Activated T-cell treated with anti-CD3 and anti-CD28 coated beads, Interleukin-2, amount 50 U/mL, for 24 hours (primary cell): ENCODE measurements at regions not wholly inside any gene's neighbourhood (a gene's known extent, or its start where the extent isn't known, plus 50 kb on each side); places are given as distances from the start of the nearest gene placed in this dataset.
"Not testable (repeated sequence)": the region's sequence is repeated elsewhere in the genome, so short reads cannot be mapped to it uniquely, and the experiment has no call there.

Experiments
- DNase-seq: peaks from one replicate; pipeline ENCODE4 v3.0.0-alpha.2; 2020
- H3K27ac Mint-ChIP-seq: 2 replicates; pipeline ENCODE4 v1.8.0; 2020; ENCODE audit warnings: mild to moderate bottlenecking, mixed read lengths
- H3K27me3 Mint-ChIP-seq: 2 replicates; pipeline ENCODE4 v1.8.0; 2020; ENCODE audit warnings: mixed read lengths
- H3K36me3 Mint-ChIP-seq: 2 replicates; pipeline ENCODE4 v1.8.0; 2020; ENCODE audit warnings: low read depth, mixed read lengths
- H3K4me1 Mint-ChIP-seq: 2 replicates; pipeline ENCODE4 v1.8.0; 2020; ENCODE audit warnings: low read depth, mixed read lengths
- H3K4me3 Mint-ChIP-seq: 2 replicates; pipeline ENCODE4 v1.8.0; 2020; ENCODE audit warnings: mild to moderate bottlenecking, moderate library complexity, mixed read lengths
- H3K9me3 Mint-ChIP-seq: 2 replicates; pipeline ENCODE4 v1.8.0; 2020; ENCODE audit warnings: mixed read lengths

DNA sequence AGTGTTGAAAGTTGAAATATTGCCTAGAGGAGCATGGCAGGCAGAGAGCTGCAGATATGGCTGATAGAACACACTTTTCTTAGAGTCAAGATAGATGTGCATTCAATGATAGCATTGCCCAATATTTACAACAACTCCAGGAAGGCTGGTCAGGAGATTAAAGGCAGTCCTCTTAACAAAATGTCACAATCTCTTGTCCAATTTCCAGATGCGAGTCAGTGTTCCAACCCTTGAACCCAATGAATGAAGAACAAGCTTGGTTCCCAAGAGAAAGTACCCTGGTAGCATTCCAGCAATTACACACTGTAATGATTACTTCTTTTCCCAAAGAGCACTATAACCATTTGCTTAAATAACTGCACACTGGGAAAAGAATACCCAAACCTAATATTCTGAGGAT lies 839.4 kb upstream of the VRK2 start:
- no peak for DNase-seq
- H3K4me1 Mint-ChIP-seq = no peaks in the 10 kb centered on the region
- H3K27me3 Mint-ChIP-seq = no peaks in the 10 kb centered on the region
- H3K4me3 Mint-ChIP-seq = no peak overlapping the region
- H3K27ac Mint-ChIP-seq = no peak overlapping the region
- no peaks in the 10 kb centered on the region for H3K36me3 Mint-ChIP-seq
- H3K9me3 Mint-ChIP-seq = peaks cover 8% of the 10 kb centered on the region

DNA sequence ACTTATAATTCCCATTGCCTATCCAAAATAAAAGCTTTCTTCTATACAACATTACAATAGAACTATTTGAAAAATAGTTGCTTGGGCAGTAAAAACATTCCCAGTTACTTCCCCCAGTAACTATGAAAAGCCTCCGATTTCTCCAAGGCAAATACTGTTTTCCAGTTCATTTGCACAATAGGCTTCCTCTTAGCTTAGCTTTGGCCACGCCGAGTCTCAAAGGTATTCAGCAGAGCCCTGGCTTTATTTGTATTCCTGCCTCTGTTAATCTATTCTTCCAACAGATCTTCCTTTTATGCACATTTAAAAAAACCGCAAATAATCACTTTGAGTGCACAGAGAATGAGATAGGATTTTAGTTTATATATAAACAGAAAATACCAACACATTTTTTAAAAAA lies 836.8 kb upstream of the VRK2 start:
- H3K9me3 Mint-ChIP-seq = peaks cover 17% of the 10 kb centered on the region
- no peak overlapping the region for H3K4me3 Mint-ChIP-seq
- H3K27me3 Mint-ChIP-seq = no peaks in the 10 kb centered on the region
- no peak overlapping the region for H3K27ac Mint-ChIP-seq
- H3K4me1 Mint-ChIP-seq = no peaks in the 10 kb centered on the region
- H3K36me3 Mint-ChIP-seq = no peaks in the 10 kb centered on the region
- DNase-seq = no peak

DNA sequence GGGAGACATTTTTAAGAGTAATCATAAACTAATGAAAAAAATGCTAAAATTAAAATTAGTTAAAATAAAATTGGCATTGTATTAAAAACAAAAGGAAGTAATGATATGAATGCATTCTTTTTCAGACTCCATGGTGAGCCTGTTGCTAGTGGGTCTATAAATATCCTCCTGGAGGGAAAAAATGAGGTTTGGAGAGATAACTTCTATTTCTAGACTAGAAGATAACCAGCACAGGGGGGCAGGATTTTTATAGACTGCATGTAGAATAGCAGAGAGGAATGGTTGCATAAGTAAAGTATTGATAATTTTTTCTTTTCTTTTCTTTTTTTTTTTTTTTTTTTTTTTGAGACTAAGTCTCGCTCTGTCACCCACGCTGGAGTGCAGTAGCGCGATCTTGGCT lies 835.8 kb upstream of the VRK2 start:
- no peak for DNase-seq
- Mint-ChIP-seq H3K4me1 (no peaks in the 10 kb centered on the region), H3K27ac (no peak overlapping the region)

DNA sequence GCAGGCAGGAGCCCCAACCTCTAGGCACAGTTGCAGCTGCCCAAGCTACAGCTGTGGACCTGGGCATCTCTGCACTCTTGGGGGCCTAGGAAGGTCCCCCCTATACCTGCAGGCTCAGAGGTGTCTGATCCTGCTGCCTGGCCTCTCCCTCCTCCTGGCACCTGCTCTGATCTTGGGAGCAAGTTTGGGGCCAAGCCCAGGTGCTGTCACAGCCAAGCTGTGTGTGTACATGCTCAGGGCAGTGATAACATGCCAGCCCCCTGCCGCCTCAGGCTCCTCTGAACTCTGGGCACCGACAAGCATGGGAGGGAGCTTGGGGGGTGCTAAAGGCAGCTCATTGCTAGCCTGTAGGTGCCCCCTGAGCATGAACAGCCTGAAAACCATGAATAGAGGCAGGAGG lies 829.6 kb upstream of the VRK2 start:
- no peak overlapping the region for H3K4me3 Mint-ChIP-seq
- no peak for DNase-seq
- no peaks in the 10 kb centered on the region for H3K27me3 Mint-ChIP-seq
- H3K4me1 Mint-ChIP-seq = no peaks in the 10 kb centered on the region
- no peak overlapping the region for H3K27ac Mint-ChIP-seq
- H3K36me3 Mint-ChIP-seq = no peaks in the 10 kb centered on the region
- peaks cover 34% of the 10 kb centered on the region for H3K9me3 Mint-ChIP-seq

More for the DNA sequence above, 835.8 kb upstream of the VRK2 start:
- Mint-ChIP-seq H3K27me3 (no peaks in the 10 kb centered on the region), H3K9me3 (peaks cover 17% of the 10 kb centered on the region), H3K4me3 (no peak overlapping the region), H3K36me3 (no peaks in the 10 kb centered on the region)

DNA sequence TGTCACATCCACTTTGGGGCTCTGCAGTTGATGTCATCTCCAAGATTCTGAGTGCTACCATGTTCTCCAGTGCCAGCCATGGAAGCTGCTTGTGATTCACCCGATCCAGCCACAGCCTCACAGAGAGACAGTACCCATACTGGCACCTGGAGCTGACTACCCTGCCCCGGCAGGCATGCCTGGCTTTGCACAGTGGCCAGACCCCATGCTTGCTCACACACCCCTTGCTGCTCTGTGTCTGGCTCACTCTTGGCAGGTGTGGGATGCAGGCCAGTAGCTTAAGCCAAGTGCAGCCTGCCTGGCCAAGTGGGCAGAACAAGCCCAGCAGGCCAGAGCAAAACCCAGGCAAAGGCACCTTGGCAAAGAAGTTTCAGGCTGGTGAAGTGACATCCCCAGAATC lies 828.4 kb upstream of the VRK2 start:
- Mint-ChIP-seq H3K36me3 (no peaks in the 10 kb centered on the region), H3K9me3 (peaks cover 28% of the 10 kb centered on the region), H3K27me3 (no peaks in the 10 kb centered on the region), H3K4me3 (no peak overlapping the region), H3K27ac (no peak overlapping the region), H3K4me1 (no peaks in the 10 kb centered on the region)
- no peak for DNase-seq

DNA sequence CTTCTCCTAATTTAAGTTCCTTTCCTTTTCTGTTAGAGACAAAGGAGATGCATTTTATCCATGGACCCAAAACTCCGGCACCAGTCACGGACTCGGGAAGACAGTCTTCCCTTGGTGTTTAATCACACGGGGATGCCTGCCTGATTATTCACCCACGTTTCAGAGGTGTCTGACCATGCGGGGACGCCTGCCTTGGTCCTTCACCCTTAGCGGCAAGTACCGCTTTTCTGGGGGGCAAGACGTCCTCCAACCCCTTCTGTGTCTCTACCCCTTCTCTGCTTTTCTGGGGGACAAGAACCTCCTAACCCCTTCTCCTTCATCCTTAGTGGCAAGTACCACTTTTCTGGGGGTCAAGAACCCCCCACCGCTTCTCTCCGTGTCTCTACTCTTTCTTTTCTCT lies 816.9 kb upstream of the VRK2 start:
- not testable (repeated sequence) for DNase-seq, H3K4me1 Mint-ChIP-seq, H3K4me3 Mint-ChIP-seq, H3K27ac Mint-ChIP-seq, H3K27me3 Mint-ChIP-seq, H3K36me3 Mint-ChIP-seq
- H3K9me3 Mint-ChIP-seq = peaks cover 13% of the 10 kb centered on the region

DNA sequence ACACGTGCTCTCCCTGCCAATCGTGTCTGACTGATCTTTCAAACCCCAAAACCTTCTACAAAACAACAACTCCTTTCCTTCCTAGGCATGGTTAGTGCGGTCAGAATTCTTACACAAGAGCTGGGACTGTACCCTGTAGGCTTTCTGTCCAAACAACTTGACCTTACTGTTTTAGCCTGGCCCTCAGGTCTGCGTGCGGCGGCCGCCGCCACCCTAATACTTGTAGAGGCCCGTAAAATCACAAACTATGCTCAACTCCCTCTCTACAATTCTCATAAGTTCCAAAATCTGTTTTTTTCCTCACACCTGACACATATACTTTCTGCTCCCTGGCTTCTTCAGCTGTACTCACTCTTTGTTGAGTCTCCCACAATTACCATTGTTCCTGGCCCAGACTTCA lies 814.3 kb upstream of the VRK2 start:
- H3K9me3 Mint-ChIP-seq = peaks cover 13% of the 10 kb centered on the region
- not testable (repeated sequence) for H3K36me3 Mint-ChIP-seq, H3K4me3 Mint-ChIP-seq, DNase-seq, H3K4me1 Mint-ChIP-seq, H3K27ac Mint-ChIP-seq, H3K27me3 Mint-ChIP-seq

DNA sequence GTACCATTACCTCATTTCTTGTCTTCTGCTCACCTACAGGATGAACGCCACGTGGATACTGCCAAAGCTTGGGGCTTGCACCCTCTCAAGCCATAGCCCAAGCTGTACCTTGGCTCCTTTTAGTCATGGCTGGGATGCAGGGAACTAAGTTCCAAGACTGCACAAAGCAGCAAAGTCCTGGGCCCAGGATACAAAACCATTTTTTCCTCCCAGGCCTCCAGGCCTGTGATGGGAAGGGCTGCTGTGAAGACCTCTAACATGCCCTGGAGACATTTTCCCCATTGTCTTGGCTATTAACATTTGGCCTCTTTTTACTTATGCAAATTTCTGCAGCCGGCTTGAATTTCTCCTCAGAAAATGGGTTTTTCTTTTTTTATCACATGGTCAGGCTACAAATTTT lies 795.1 kb upstream of the VRK2 start:
- DNase-seq, H3K27me3 Mint-ChIP-seq, H3K4me1 Mint-ChIP-seq, H3K36me3 Mint-ChIP-seq, H3K4me3 Mint-ChIP-seq, H3K27ac Mint-ChIP-seq: not testable (repeated sequence)
- H3K9me3 Mint-ChIP-seq = peaks cover 37% of the 10 kb centered on the region

DNA sequence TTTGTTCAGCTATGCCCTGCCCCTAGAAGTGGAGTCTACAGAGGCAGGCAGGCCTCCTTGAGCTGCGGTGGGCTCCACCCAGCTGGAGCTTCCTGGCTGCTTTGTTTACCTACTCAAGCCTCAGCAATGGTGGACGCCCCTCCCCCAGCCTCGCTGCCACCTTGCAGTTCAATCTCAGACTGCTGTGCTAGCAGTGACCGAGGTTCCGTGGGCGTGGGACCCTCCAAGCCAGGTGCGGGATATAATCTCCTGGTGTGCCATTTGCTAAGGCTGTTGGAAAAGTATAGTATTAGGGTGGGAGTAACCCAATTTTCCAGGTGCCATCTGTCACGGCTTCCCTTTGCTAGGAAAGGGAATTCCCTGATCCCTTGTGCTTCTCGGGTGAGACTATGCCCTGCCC lies 770.2 kb upstream of the VRK2 start:
- not testable (repeated sequence) for H3K4me3 Mint-ChIP-seq, H3K27me3 Mint-ChIP-seq, H3K36me3 Mint-ChIP-seq, H3K4me1 Mint-ChIP-seq, H3K27ac Mint-ChIP-seq, DNase-seq
- H3K9me3 Mint-ChIP-seq = peaks cover 31% of the 10 kb centered on the region

DNA sequence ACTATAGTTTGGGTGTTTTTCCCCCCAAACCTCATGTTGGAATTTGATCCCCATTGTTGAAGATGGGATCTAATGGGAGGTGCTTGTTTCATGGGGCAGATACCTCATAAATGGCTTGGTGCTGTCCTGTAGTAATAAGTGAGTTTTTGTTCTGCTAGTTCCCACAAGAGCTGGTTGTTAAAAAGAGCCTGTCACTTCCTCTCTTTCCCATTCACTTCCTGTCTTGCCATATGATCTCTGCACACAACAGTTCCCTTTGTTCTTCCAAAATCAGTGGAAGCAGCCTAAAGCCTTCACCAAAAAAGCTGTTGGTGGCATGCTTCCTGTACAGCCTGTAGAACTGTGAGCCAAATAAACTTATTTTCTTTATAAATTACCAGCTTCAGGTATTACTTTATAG lies 768.2 kb upstream of the VRK2 start:
- DNase-seq = no peak
- Mint-ChIP-seq H3K27ac (no peak overlapping the region), H3K36me3 (no peaks in the 10 kb centered on the region), H3K4me3 (no peak overlapping the region), H3K4me1 (no peaks in the 10 kb centered on the region), H3K9me3 (peaks cover 32% of the 10 kb centered on the region), H3K27me3 (no peaks in the 10 kb centered on the region)

DNA sequence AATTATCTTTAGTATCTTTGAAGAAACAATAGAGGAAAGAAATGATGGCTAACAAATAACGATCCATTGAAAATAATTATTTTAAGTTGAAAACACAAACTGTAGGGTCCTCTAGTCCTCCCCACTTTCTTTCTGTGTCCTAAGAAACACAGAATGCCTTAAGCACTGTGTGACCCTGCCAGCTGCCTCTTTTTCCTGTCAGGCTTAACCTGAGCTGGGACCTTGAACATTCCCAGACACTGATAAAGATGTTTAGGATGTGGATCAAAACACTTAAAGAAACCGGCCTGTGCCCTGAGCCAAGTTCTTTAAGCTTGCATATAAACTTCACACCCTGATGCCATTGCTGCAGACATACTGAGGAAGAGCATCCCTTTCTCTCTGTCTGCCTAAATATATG lies 755.4 kb upstream of the VRK2 start:
- no peak for DNase-seq

DNA sequence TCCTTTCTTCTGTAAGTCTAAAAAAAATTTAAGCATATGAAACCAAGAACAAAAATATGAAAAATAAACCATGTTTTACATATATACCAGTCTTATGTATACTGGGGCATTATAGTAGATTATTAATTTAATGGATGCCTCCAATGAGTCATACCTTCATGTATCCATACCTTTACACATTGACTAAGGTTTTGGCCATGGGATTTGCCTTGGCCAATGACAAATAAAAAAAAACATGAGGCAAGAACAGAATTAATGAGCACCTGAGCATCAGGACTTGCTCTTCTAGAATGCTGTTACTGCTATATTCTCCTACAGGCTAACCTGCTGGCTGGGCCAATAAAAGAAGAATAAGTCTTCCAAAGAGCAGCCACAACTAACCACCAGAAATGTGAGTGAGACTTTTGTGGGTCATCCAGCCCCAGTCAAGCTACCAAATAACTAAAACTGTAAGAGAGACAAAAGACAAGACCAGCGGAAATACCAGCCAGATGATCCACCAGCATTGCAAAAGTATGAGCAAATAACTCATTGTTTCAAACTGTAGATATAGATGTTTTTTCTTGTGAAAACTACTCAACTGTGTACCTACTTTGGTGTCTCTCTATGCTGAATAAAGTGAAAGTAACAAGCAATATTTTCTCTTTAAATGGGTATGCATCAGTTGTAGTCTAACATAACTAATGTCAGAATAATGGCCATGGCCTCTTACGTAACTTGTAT lies 749.6 kb upstream of the VRK2 start:
- Mint-ChIP-seq H3K9me3 (peaks cover 14% of the 10 kb centered on the region), H3K36me3 (no peaks in the 10 kb centered on the region), H3K4me3 (no peak overlapping the region), H3K27ac (no peak overlapping the region), H3K27me3 (no peaks in the 10 kb centered on the region), H3K4me1 (no peaks in the 10 kb centered on the region)
- no peak for DNase-seq

More for the DNA sequence above, 755.4 kb upstream of the VRK2 start:
- H3K27me3 Mint-ChIP-seq = no peaks in the 10 kb centered on the region
- no peaks in the 10 kb centered on the region for H3K36me3 Mint-ChIP-seq
- no peak overlapping the region for H3K4me3 Mint-ChIP-seq
- H3K27ac Mint-ChIP-seq = no peak overlapping the region
- H3K9me3 Mint-ChIP-seq = peaks cover 4% of the 10 kb centered on the region
- H3K4me1 Mint-ChIP-seq = no peaks in the 10 kb centered on the region

DNA sequence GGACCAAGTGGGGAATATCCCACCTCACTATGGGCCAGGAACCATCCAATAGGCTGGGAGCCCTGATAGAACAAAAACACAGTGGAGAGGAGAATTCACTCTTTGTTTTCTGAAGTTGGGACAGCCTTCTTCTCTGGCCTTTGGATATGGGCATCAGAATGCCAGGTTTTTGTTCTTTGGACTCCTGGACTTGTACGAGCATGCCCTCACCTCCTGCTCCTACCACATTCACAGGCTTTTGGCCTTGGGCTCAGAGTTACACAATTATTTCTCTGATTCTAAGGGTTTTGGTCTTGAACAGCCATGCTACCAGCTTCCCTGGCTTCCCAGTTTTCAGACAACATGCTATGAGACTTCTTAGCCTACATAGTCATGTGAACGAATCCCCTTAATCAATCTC lies 732.9 kb upstream of the VRK2 start:
- Mint-ChIP-seq H3K27me3 (no peaks in the 10 kb centered on the region), H3K4me3 (no peak overlapping the region), H3K4me1 (no peaks in the 10 kb centered on the region), H3K27ac (no peak overlapping the region), H3K36me3 (no peaks in the 10 kb centered on the region), H3K9me3 (peaks cover 17% of the 10 kb centered on the region)
- no peak for DNase-seq

DNA sequence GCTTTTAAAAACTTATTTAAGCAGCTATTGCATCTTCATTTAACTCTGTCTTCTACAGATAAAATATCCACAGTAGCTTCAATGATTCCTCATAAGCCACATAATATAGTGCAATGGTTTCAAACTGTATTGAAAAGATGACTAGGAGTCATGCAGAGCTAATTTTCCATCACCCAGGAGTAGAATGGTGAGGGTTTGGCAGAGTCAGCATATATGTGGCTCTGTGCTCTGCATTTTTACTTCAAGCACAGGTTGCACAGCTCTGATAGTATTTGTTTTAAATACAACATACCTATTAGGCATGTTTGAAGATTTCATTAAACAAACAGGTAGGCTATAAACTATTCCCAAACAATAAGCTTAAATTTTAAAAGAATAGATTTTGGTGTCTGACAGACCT lies 731.9 kb upstream of the VRK2 start:
- no peak overlapping the region for H3K4me3 Mint-ChIP-seq
- no peaks in the 10 kb centered on the region for H3K27me3 Mint-ChIP-seq
- H3K9me3 Mint-ChIP-seq = peaks cover 17% of the 10 kb centered on the region
- DNase-seq = no peak
- no peaks in the 10 kb centered on the region for H3K4me1 Mint-ChIP-seq
- H3K36me3 Mint-ChIP-seq = no peaks in the 10 kb centered on the region
- H3K27ac Mint-ChIP-seq = no peak overlapping the region

DNA sequence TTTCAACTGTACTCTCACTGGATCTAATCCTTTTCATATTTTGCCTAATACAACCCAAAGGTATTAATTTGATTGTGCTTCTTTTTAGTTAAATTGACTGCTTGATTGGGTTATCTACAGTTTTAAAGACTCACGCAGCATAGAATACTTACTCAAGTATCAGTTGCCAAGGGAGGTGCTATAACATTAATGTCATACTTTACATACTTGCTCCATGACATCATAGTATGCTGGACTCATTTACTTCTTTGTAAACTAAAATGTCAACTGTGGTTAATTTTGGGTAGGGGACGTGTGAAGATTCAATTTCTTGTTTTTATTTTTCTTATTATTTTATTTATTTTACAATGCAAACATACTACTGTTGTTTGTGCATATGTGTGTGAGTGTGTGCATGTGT lies 716.2 kb upstream of the VRK2 start:
- H3K27me3 Mint-ChIP-seq = no peaks in the 10 kb centered on the region
- H3K4me3 Mint-ChIP-seq = no peak overlapping the region
- DNase-seq = no peak
- peaks cover 12% of the 10 kb centered on the region for H3K9me3 Mint-ChIP-seq
- H3K27ac Mint-ChIP-seq = no peak overlapping the region
- H3K4me1 Mint-ChIP-seq = no peaks in the 10 kb centered on the region
- H3K36me3 Mint-ChIP-seq = no peaks in the 10 kb centered on the region

DNA sequence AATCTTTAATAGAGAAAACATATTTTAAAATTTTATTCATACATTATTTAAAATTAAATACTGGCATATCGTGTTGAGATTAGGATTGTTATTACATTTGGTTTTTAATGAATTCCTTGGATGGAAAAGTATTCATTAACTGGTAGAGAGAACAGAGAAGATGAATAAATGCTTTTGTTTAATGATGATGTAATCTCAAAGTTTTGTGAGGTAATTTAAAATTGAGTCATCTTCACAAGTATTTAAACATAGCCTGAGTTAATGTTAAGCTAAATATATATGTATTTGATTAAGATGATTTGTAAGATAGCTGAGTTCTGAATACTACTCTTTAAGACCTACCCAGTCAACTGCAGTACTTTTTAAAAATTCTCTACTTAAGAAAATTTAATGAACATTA lies 713.4 kb upstream of the VRK2 start:
- no peaks in the 10 kb centered on the region for H3K36me3 Mint-ChIP-seq
- H3K27me3 Mint-ChIP-seq = no peaks in the 10 kb centered on the region
- H3K4me3 Mint-ChIP-seq = no peak overlapping the region
- H3K4me1 Mint-ChIP-seq = no peaks in the 10 kb centered on the region
- no peak for DNase-seq
- no peak overlapping the region for H3K27ac Mint-ChIP-seq
- H3K9me3 Mint-ChIP-seq = peaks cover 21% of the 10 kb centered on the region
